ENCODE measurements at regions not wholly inside any gene's neighbourhood (a gene's known extent, or its start where the extent isn't known, plus 50 kb on each side); places are given as distances from the start of the nearest gene placed in this dataset.

DNA sequence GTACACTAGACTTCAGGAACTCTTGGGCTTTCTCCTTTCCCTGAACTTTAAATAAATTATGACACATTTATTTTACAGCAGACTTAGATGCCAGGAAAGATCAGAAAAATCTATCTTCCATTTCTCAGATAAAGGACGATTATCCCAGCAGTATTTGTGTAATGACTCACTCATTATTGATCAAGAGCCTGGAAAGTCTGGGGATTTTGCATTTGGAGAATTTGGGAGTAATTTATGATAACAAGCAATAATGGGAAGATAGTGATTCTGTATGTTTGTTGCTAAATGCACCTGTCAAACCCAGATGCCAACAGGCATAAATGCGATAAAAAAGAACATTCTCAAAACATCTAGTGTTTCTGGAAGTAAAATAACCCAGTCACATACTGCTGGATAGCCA lies 480.2 kb upstream of the ATP2B1 start:
- TF ChIP-seq, protein P1, sequence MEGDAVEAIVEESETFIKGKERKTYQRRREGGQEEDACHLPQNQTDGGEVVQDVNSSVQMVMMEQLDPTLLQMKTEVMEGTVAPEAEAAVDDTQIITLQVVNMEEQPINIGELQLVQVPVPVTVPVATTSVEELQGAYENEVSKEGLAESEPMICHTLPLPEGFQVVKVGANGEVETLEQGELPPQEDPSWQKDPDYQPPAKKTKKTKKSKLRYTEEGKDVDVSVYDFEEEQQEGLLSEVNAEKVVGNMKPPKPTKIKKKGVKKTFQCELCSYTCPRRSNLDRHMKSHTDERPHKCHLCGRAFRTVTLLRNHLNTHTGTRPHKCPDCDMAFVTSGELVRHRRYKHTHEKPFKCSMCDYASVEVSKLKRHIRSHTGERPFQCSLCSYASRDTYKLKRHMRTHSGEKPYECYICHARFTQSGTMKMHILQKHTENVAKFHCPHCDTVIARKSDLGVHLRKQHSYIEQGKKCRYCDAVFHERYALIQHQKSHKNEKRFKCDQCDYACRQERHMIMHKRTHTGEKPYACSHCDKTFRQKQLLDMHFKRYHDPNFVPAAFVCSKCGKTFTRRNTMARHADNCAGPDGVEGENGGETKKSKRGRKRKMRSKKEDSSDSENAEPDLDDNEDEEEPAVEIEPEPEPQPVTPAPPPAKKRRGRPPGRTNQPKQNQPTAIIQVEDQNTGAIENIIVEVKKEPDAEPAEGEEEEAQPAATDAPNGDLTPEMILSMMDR (IDR thresholded peaks at IDR 0.05): no peak
- TF ChIP-seq POLR2A (IDR thresholded peaks at IDR 0.05): no peak
